ENCODE measurements at regions not wholly inside any gene's neighbourhood (a gene's known extent, or its start where the extent isn't known, plus 50 kb on each side); places are given as distances from the start of the nearest gene placed in this dataset.

DNA sequence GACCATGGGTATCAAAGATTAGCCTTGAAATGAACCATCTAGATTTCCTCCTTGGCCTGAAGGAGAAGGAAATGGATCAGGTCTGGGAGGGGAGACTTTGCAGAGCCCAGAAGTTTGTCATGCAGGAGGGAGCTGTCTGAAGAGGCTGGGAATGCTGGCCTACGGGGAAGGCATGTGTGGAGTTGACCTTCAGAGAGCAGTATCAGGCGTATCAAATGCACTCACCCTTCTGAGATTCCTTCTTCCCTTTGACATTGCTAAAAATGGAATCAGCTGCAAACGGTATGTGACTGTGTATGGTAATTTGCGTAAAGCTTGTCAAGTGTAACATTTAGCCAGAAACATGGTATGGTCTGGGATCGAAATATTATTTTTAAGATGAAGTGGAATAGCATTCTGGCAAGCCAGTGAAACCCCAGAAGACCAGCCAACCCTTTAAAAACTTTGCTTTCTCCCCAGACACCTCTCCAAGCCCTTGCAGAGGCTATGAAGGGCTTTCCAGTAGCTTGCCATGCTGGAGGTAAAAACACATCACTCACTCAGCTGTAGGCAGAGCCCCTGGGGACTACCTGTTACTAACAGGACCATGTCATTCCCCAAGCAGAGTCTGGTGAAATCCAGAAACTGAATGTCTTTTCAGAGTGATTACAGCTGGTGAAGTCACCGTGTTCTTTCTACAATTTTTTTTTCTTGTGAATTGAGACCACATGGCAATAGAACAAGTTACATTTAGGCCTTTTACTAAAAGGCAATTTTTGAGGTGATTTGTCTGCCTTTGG is 174.7 kb upstream of the SLC24A5 start:
- H3K27ac ChIP-seq = no peak overlapping the region
- no peaks in the 10 kb centered on the region for H3K4me1 ChIP-seq (ENCODE audit: control insufficient read depth in 1 of 2, low read depth in 2 of 2)
- no peak for ATAC-seq (ENCODE audit: insufficient number of reproducible peaks, low FRiP score, low read depth)
- no peak for DNase-seq (ENCODE audit: low spot score)
- no peaks in the 10 kb centered on the region for H3K36me3 ChIP-seq
- no peaks in the 10 kb centered on the region for H3K9me3 ChIP-seq
- H3K4me3 ChIP-seq = no peak overlapping the region
- TF ChIP-seq, protein P1, sequence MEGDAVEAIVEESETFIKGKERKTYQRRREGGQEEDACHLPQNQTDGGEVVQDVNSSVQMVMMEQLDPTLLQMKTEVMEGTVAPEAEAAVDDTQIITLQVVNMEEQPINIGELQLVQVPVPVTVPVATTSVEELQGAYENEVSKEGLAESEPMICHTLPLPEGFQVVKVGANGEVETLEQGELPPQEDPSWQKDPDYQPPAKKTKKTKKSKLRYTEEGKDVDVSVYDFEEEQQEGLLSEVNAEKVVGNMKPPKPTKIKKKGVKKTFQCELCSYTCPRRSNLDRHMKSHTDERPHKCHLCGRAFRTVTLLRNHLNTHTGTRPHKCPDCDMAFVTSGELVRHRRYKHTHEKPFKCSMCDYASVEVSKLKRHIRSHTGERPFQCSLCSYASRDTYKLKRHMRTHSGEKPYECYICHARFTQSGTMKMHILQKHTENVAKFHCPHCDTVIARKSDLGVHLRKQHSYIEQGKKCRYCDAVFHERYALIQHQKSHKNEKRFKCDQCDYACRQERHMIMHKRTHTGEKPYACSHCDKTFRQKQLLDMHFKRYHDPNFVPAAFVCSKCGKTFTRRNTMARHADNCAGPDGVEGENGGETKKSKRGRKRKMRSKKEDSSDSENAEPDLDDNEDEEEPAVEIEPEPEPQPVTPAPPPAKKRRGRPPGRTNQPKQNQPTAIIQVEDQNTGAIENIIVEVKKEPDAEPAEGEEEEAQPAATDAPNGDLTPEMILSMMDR (IDR thresholded peaks at IDR 0.05) = no peak
- H3K27me3 ChIP-seq (replicated peaks; ENCODE audit: insufficient read depth) = no peaks in the 10 kb centered on the region

DNA sequence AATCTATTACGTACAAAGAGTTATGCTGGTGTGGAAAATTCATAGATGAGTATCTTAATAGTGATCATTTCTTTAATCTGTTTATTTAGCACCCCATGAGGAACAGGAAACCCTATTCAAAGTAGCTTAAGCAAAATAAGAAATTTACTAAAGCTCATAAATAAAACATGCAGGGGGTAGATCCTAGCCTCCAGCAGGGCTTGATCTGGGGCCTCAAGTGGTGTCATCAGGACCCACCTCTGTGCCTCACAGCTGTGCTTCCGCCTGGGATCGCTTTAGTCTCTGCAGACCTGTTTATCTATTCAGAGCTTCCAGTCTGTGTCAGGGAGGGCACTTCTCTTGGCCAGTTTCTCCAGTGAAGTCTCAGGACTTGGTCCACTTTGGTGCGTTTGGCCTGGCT is 171.0 kb upstream of the SLC24A5 start:
- H3K27ac ChIP-seq = no peak overlapping the region
- no peaks in the 10 kb centered on the region for H3K9me3 ChIP-seq
- H3K4me1 ChIP-seq (ENCODE audit: control insufficient read depth in 1 of 2, low read depth in 2 of 2) = no peaks in the 10 kb centered on the region
- ATAC-seq (ENCODE audit: insufficient number of reproducible peaks, low FRiP score, low read depth) (no peak), DNase-seq (ENCODE audit: low spot score) (no peak)
- H3K27me3 ChIP-seq (replicated peaks; ENCODE audit: insufficient read depth) = no peaks in the 10 kb centered on the region
- no peaks in the 10 kb centered on the region for H3K36me3 ChIP-seq
- no peak overlapping the region for H3K4me3 ChIP-seq
- TF ChIP-seq, protein P1 (IDR thresholded peaks at IDR 0.05) = no peak

DNA sequence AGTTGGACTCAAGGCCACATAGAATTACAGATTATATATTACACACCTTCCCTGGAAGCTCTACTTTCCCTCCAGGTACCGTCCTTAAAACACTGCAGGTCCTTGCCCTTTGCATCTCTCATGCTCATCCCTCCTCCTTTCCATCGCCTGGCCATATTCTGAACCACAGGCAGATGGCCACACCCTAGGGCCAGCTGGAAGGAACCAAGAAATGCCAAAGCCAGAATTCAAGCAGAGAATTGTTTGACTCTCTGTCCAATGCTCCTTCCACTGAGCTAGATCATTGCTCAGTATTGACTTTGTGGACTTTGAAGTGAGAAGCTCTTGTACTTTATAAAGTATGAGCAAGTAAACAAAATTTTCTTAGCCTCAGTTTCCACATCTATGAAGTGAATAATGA is 170.3 kb upstream of the SLC24A5 start:
- Histone ChIP-seq H3K4me3 (no peak overlapping the region), H3K36me3 (no peaks in the 10 kb centered on the region)

DNA sequence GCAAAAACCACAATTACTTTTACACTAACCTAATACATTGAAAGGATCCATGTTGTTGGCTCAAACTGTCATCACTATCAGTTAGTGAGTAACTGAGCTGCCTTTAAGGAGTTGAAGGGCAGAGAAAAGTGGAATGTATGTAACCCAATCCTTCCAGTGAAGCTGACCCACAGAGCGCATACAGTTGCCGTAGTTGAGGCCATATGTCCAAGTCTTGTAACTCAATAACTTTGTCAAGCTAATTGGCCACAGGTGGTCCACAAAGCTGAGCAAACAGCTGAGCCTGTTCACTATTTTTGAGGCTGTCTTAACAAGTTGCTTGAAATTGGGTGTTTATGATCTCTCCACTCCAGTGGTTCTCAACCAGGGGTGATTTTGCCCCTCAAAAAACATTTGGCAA is 169.0 kb upstream of the SLC24A5 start:
- no peak overlapping the region for H3K4me3 ChIP-seq
- H3K36me3 ChIP-seq = no peaks in the 10 kb centered on the region
- TF ChIP-seq, protein P1 (IDR thresholded peaks at IDR 0.05) = no peak
- H3K9me3 ChIP-seq = no peaks in the 10 kb centered on the region
- no peak for ATAC-seq (ENCODE audit: insufficient number of reproducible peaks, low FRiP score, low read depth)
- H3K27me3 ChIP-seq (replicated peaks; ENCODE audit: insufficient read depth) = no peaks in the 10 kb centered on the region
- no peaks in the 10 kb centered on the region for H3K4me1 ChIP-seq (ENCODE audit: control insufficient read depth in 1 of 2, low read depth in 2 of 2)
- DNase-seq (ENCODE audit: low spot score) = no peak
- H3K27ac ChIP-seq = no peak overlapping the region

More for the DNA sequence above, 170.3 kb upstream of the SLC24A5 start:
- Histone ChIP-seq H3K27ac (no peak overlapping the region), H3K27me3 (replicated peaks; ENCODE audit: insufficient read depth) (no peaks in the 10 kb centered on the region), H3K4me1 (ENCODE audit: control insufficient read depth in 1 of 2, low read depth in 2 of 2) (no peaks in the 10 kb centered on the region), H3K9me3 (no peaks in the 10 kb centered on the region)
- DNase-seq (ENCODE audit: low spot score) (no peak), ATAC-seq (ENCODE audit: insufficient number of reproducible peaks, low FRiP score, low read depth) (no peak)
- TF ChIP-seq, protein P1 (IDR thresholded peaks at IDR 0.05) = no peak

DNA sequence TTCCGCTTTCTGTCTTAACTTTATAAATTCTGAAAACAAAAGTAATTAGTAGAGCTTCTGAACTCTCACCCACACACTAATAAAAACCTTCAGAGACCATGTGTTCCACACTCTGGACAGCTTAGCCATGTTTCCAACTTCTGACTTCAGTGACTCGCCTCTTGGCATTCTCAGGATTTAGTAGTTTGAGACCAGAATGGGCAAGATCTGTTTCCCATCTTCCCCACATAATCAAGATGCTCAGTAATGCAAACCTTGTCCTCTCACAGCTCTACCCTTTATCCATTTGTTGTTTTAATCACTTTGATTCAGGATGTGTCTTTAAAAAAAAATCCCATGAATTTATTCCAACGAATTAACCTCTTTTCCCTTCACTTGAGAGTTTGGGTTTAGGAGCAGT is 166.6 kb upstream of the SLC24A5 start:
- H3K27me3 ChIP-seq (replicated peaks; ENCODE audit: insufficient read depth) = no peaks in the 10 kb centered on the region
- no peak overlapping the region for H3K27ac ChIP-seq
- no peaks in the 10 kb centered on the region for H3K4me1 ChIP-seq (ENCODE audit: control insufficient read depth in 1 of 2, low read depth in 2 of 2)
- H3K4me3 ChIP-seq = no peak overlapping the region
- H3K36me3 ChIP-seq = no peaks in the 10 kb centered on the region
- DNase-seq (ENCODE audit: low spot score) (no peak), ATAC-seq (ENCODE audit: insufficient number of reproducible peaks, low FRiP score, low read depth) (no peak)
- TF ChIP-seq, protein P1 (IDR thresholded peaks at IDR 0.05) = no peak
- H3K9me3 ChIP-seq = no peaks in the 10 kb centered on the region

Data from thoracic aorta (tissue), 2 donors.